Neutrophil (primary cell): ENCODE measurements at regions not wholly inside any gene's neighbourhood (a gene's known extent, or its start where the extent isn't known, plus 50 kb on each side); places are given as distances from the start of the nearest gene placed in this dataset.

Experiments used
- H3K27ac ChIP-seq: fragments of 200-600 bp; sonication (generic); 2 replicates; pipeline ENCODE4 v1.5.1; 2016; ENCODE audit warnings: mild to moderate bottlenecking, moderate library complexity
- H3K27me3 ChIP-seq: fragments of 200-600 bp; sonication (generic); 2 replicates; pipeline ENCODE4 v1.6.0; 2016; ENCODE audit warnings: mild to moderate bottlenecking
- H3K36me3 ChIP-seq: fragments of 200-600 bp; sonication (generic); 2 replicates; pipeline ENCODE4 v1.5.1; 2017
- H3K4me1 ChIP-seq, 2 experiments: fragments of 200-600 bp in 1 of 2; sonication (generic) in 1 of 2; 1 replicate in 1 of 2; 2 replicates in 1 of 2; pipeline versions ENCODE4 v1.5.1 to v1.6.1; 2013 to 2016; ENCODE audit warnings: low read depth in 1 of 2, low read length in 1 of 2, mild to moderate bottlenecking in 1 of 2, moderate library complexity in 1 of 2; ENCODE audit not compliant: control insufficient read depth in 1 of 2, insufficient read depth in 1 of 2
- H3K4me3 ChIP-seq, 2 experiments: fragments of 200-600 bp in 1 of 2; sonication (generic) in 1 of 2; 1 replicate in 1 of 2; 2 replicates in 1 of 2; pipeline ENCODE4 v1.5.1; 2013 to 2016; ENCODE audit warnings: low read depth in 1 of 2, low read length in 1 of 2, mild to moderate bottlenecking in 1 of 2, moderate library complexity in 1 of 2
- H3K9me3 ChIP-seq: fragments of 200-600 bp; sonication (generic); 2 replicates; pipeline ENCODE4 v1.5.1; 2016
- CTCF ChIP-seq: fragments of 200-600 bp; sonication (generic); IDR thresholded peaks from 2 replicates; pipeline ENCODE4 v1.5.1; 2016; ENCODE audit warnings: antibody characterized with exemption

- no peak overlapping the region for H3K4me3 ChIP-seq
- H3K4me1 ChIP-seq, result no peaks in the 10 kb centered on the region
- no peak for TF ChIP-seq CTCF
- H3K9me3 ChIP-seq, result no peaks in the 10 kb centered on the region
- H3K36me3 ChIP-seq, result no peaks in the 10 kb centered on the region
- H3K27me3 ChIP-seq, result peaks cover 8% of the 10 kb centered on the region
- no peak overlapping the region for H3K27ac ChIP-seq
Observed at GRCh38 chr2:132274000-132274399, 112.2 kb upstream of the ANKRD30BL start.

- no peaks in the 10 kb centered on the region for H3K27me3 ChIP-seq
- H3K4me1 ChIP-seq, result no peaks in the 10 kb centered on the region
- H3K4me3 ChIP-seq, result no peak overlapping the region
- no peaks in the 10 kb centered on the region for H3K9me3 ChIP-seq
- TF ChIP-seq CTCF, result no peak
- H3K36me3 ChIP-seq, result no peaks in the 10 kb centered on the region
- H3K27ac ChIP-seq, result no peak overlapping the region
Observed at GRCh38 chr2:132275396-132275795, 113.6 kb upstream of the ANKRD30BL start.

GRCh38 chr2:132276571-132276981 lies 114.8 kb upstream of the ANKRD30BL start:
- TF ChIP-seq CTCF, result no peak
- no peaks in the 10 kb centered on the region for H3K9me3 ChIP-seq
- H3K4me3 ChIP-seq, result no peak overlapping the region
- no peak overlapping the region for H3K27ac ChIP-seq
- H3K27me3 ChIP-seq, result no peaks in the 10 kb centered on the region
- H3K36me3 ChIP-seq, result no peaks in the 10 kb centered on the region
- no peaks in the 10 kb centered on the region for H3K4me1 ChIP-seq

GRCh38 chr2:132278267-132278666 lies 116.5 kb upstream of the ANKRD30BL start:
- H3K27ac ChIP-seq, result no peak overlapping the region
- no peaks in the 10 kb centered on the region for H3K27me3 ChIP-seq
- no peaks in the 10 kb centered on the region for H3K9me3 ChIP-seq
- H3K4me3 ChIP-seq, result no peak overlapping the region
- no peaks in the 10 kb centered on the region for H3K4me1 ChIP-seq
- H3K36me3 ChIP-seq, result no peaks in the 10 kb centered on the region
- no peak for TF ChIP-seq CTCF

- no peak overlapping the region for H3K4me3 ChIP-seq
- no peaks in the 10 kb centered on the region for H3K9me3 ChIP-seq
- H3K36me3 ChIP-seq, result no peaks in the 10 kb centered on the region
- no peak for TF ChIP-seq CTCF
- no peak overlapping the region for H3K27ac ChIP-seq
- no peaks in the 10 kb centered on the region for H3K4me1 ChIP-seq
- H3K27me3 ChIP-seq, result no peaks in the 10 kb centered on the region
Observed at GRCh38 chr2:132279344-132279743, 117.6 kb upstream of the ANKRD30BL start.
